Esophagus squamous epithelium (tissue), 4 donors: ENCODE measurements at regions not wholly inside any gene's neighbourhood (a gene's known extent, or its start where the extent isn't known, plus 50 kb on each side); places are given as distances from the start of the nearest gene placed in this dataset.

Experiments used
- CTCF ChIP-seq, 6 experiments: fragments of 450-650 bp in 4 of 6; fragments of 200-600 bp in 2 of 6; sonication (generic) in 2 of 6; IDR thresholded peaks; one replicate each; pipeline ENCODE4 v1.5.1; 2016 to 2019; ENCODE audit warnings: antibody characterized with exemption in 6 of 6, mild to moderate bottlenecking in 4 of 6, moderate library complexity in 4 of 6
- POLR2A ChIP-seq, 4 donors: fragments of 450-650 bp; IDR thresholded peaks; one replicate each; pipeline ENCODE4 v1.6.1; 2017; ENCODE audit warnings: antibody characterized with exemption in 4 of 4, mild to moderate bottlenecking in 4 of 4, moderate library complexity in 3 of 4

GRCh38 chr1:219347921-219348391, 174.3 kb downstream of the LYPLAL1 start:
- TF ChIP-seq CTCF (IDR thresholded peaks at IDR 0.05) (no peak), POLR2A (IDR thresholded peaks at IDR 0.05) (no peak)
